GM12878 (cell line): ENCODE measurements at regions not wholly inside any gene's neighbourhood (a gene's known extent, or its start where the extent isn't known, plus 50 kb on each side); places are given as distances from the start of the nearest gene placed in this dataset.

Experiments used
- ATAC-seq: fragments of 200-7000 bp; cut with Tn5 transposase; 3 replicates; pipeline ENCODE4 v1.9.1; 2020; ENCODE audit warnings: mild to moderate bottlenecking, moderate library complexity
- BruUV-seq: library from RNA; stranded (reverse); fragments of 400-500 nt; replicated peaks from 2 replicates; lab custom pipeline; 2021; lab: Mats Ljungman, UMichigan
- CTCF ChIA-PET: fragments of 300-600 bp; sonication (Branson Sonifier 250); formaldehyde crosslinking; extraction: SDS; loops from one replicate; lab custom pipeline; 2021; ENCODE audit warnings: inconsistent platforms; lab: Yijun Ruan, JAX
- POLR2A ChIA-PET: fragments of 350-600 bp; formaldehyde crosslinking; extraction: SDS; loops from one replicate; lab custom pipeline; 2021; ENCODE audit warnings: inconsistent platforms; lab: Charles Lee
- RAD21 ChIA-PET: fragments of 300-600 bp; sonication (Branson Sonifier 250); formaldehyde crosslinking; loops from one replicate; lab custom pipeline; 2023; ENCODE audit warnings: antibody characterized with exemption; ENCODE audit not compliant: unreplicated experiment; lab: Charles Lee
- SMC1A ChIA-PET: fragments of 300-600 bp; sonication (Branson Sonifier 250); formaldehyde crosslinking; loops from one replicate; lab custom pipeline; 2023; ENCODE audit not compliant: unreplicated experiment, uncharacterized antibody; lab: Charles Lee
- DNase-seq: peaks from one replicate; pipeline ENCODE4 v3.0.0-alpha.2; 2011; ENCODE audit warnings: low read depth, low spot score
- FAIRE-seq: peaks from 3 replicates; lab custom pipeline; 2011; peaks lifted over from hg19 to GRCh38; lab: Jason Lieb, UNC
- H2AFZ ChIP-seq: 2 replicates; pipeline ENCODE4 v1.6.0; 2011; ENCODE audit warnings: low read depth, low read length, control low read depth; ENCODE audit not compliant: control insufficient read depth
- H3K27ac ChIP-seq: 2 replicates; pipeline ENCODE4 v1.5.1; 2011; ENCODE audit warnings: control low read depth; ENCODE audit not compliant: control insufficient read depth, insufficient read depth
- H3K27me3 ChIP-seq, 2 experiments: replicated peaks in 1 of 2; 2 replicates each; pipeline versions ENCODE4 v1.6.0 to v1.6.1; 2011; ENCODE audit warnings: low read length in 1 of 2; ENCODE audit not compliant: control insufficient read depth in 2 of 2, insufficient read depth in 2 of 2
- H3K36me3 ChIP-seq, 2 experiments: 2 replicates each; pipeline ENCODE4 v1.5.1; 2011; ENCODE audit warnings: low read length in 1 of 2; ENCODE audit not compliant: control insufficient read depth in 2 of 2, insufficient read depth in 2 of 2
- H3K4me1 ChIP-seq: 2 replicates; pipeline ENCODE4 v1.6.1; 2011; ENCODE audit warnings: mild to moderate bottlenecking, low read length, moderate library complexity, mixed read lengths; ENCODE audit not compliant: control insufficient read depth, insufficient read depth
- H3K4me2 ChIP-seq: 2 replicates; pipeline ENCODE4 v1.6.0; 2011; ENCODE audit warnings: control low read depth; ENCODE audit not compliant: control insufficient read depth, insufficient read depth
- H3K4me3 ChIP-seq: fragments of 200-600 bp; sonication (generic); 2 replicates; pipeline ENCODE4 v1.5.1; 2016
- H3K79me2 ChIP-seq: 2 replicates; pipeline ENCODE4 v1.6.0; 2011; ENCODE audit warnings: low read length; ENCODE audit not compliant: control insufficient read depth, insufficient read depth
- H3K9ac ChIP-seq: 2 replicates; pipeline ENCODE4 v1.8.0; 2011; ENCODE audit warnings: low read length, control low read depth, mixed read lengths; ENCODE audit not compliant: control insufficient read depth, insufficient read depth
- H3K9me3 ChIP-seq: replicated peaks from 3 replicates; pipeline ENCODE4 v1.5.1; 2011; ENCODE audit warnings: mild to moderate bottlenecking, low read length; ENCODE audit not compliant: control insufficient read depth, insufficient read depth
- H4K20me1 ChIP-seq: 2 replicates; pipeline ENCODE4 v1.6.0; 2011; ENCODE audit not compliant: control insufficient read depth, insufficient read depth
- BCL11A ChIP-seq: IDR thresholded peaks from 2 replicates; pipeline ENCODE4 v1.6.1; 2011; ENCODE audit warnings: low read depth, low read length
- CBX5 ChIP-seq: sonication (generic); IDR thresholded peaks from 2 replicates; pipeline ENCODE4 v1.6.1; 2016; ENCODE audit warnings: low read depth, moderate library complexity, mild to moderate bottlenecking, inconsistent platforms
- CREM ChIP-seq: IDR thresholded peaks from 2 replicates; pipeline ENCODE4 v1.6.1; 2014; ENCODE audit warnings: antibody characterized with exemption, low read depth
- LARP7 ChIP-seq: fragments of 450-650 bp; IDR thresholded peaks from 2 replicates; pipeline ENCODE4 v1.6.1; 2017; ENCODE audit warnings: mild to moderate bottlenecking
- MYC ChIP-seq: IDR thresholded peaks from 2 replicates; pipeline ENCODE4 v1.6.1; 2011; ENCODE audit warnings: mild to moderate bottlenecking, low read length, moderate library complexity, inconsistent platforms; ENCODE audit not compliant: insufficient read depth, insufficient replicate concordance, insufficient read length, severe bottlenecking
- NFIC ChIP-seq: IDR thresholded peaks from 2 replicates; pipeline ENCODE4 v1.6.1; 2012; ENCODE audit warnings: low read depth, mild to moderate bottlenecking, inconsistent platforms, low read length, moderate library complexity
- PAX5 ChIP-seq: IDR thresholded peaks from 2 replicates; pipeline ENCODE4 v1.6.1; 2011; ENCODE audit warnings: low read depth, low read length, borderline replicate concordance
- PKNOX1 ChIP-seq: fragments of 450-650 bp; IDR thresholded peaks from 2 replicates; pipeline ENCODE4 v1.6.1; 2016; ENCODE audit warnings: mild to moderate bottlenecking
- POLR2A ChIP-seq: IDR thresholded peaks from 2 replicates; pipeline ENCODE4 v1.6.1; 2011; ENCODE audit warnings: low read depth, mild to moderate bottlenecking, low read length
- POLR2AphosphoS2 ChIP-seq: IDR thresholded peaks from 2 replicates; pipeline ENCODE4 v1.6.1; 2011; ENCODE audit warnings: low read depth, mild to moderate bottlenecking, low read length, improper control_type of control experiment, moderate library complexity
- RELB ChIP-seq: fragments of 450-650 bp; IDR thresholded peaks from 2 replicates; pipeline ENCODE4 v1.6.1; 2017; ENCODE audit warnings: low read depth, mild to moderate bottlenecking, moderate library complexity
- ZBTB33 ChIP-seq: fragments of 450-650 bp; IDR thresholded peaks from 2 replicates; pipeline ENCODE4 v1.6.1; 2017; ENCODE audit warnings: mild to moderate bottlenecking
- ZNF217 ChIP-seq: fragments of 450-650 bp; IDR thresholded peaks from 2 replicates; pipeline ENCODE4 v1.6.1; 2017; ENCODE audit warnings: antibody characterized with exemption, mild to moderate bottlenecking
- ZNF274 ChIP-seq: IDR thresholded peaks from one replicate; pipeline ENCODE4 v1.8.0; 2011; ENCODE audit not compliant: insufficient read length, insufficient read depth
- ZNF384 ChIP-seq: IDR thresholded peaks from 2 replicates; pipeline ENCODE4 v1.6.1; 2012; ENCODE audit warnings: low read depth, mild to moderate bottlenecking, low read length, improper control_type of control experiment, borderline replicate concordance
- WGBS: methylation state at CpG from one replicate; pipeline ENCODE4 v1.1.6; 2016; ENCODE audit warnings: low lambda C conversion rate; ENCODE audit not compliant: insufficient replicate concordance, insufficient coverage; ENCODE audit errors: missing lambda C conversion rate; 5-methylcytosine and 5-hydroxymethylcytosine counted together
- in situ Hi-C: fragments of 300-500 bp; cut with MboI; formaldehyde crosslinking; loops from 9 replicates; pipeline ENCODE4 v1.14.3; 2018; ENCODE audit warnings: mixed read lengths
- intact Hi-C: fragments of 100-400 bp; cut with micrococcal nuclease; formaldehyde crosslinking; loops from one replicate; pipeline ENCODE4 v1.14.2; 2022; ENCODE audit not compliant: unreplicated experiment

GRCh38 chr2:219744600-219744999 lies 117.2 kb downstream of the SLC4A3 start:
- FAIRE-seq (no peak), ATAC-seq (no peak), DNase-seq (no peak)
- CTCF ChIA-PET: interaction anchor here (1.0 to 1.2 kb wide), 2 partner anchors 13 to 55 kb away, joined by 3 read pairs; no protein-coding TSS in a partner anchor
- no peak overlapping the region for H3K4me3 ChIP-seq
- no peaks in the 10 kb centered on the region for H3K4me1 ChIP-seq
- no TSS peak for BruUV-seq
- H3K36me3 ChIP-seq: no peaks in the 10 kb centered on the region
- H2AFZ ChIP-seq: no peak overlapping the region
- H3K27ac ChIP-seq: no peak overlapping the region
- peaks cover 2 to 3% of the 10 kb centered on the region in 2 experiments; a peak in 2 of 4 replicates for H3K27me3 ChIP-seq
- H3K79me2 ChIP-seq: no peaks in the 10 kb centered on the region
- H3K4me2 ChIP-seq: no peak overlapping the region
- H4K20me1 ChIP-seq: no peaks in the 10 kb centered on the region
- intact Hi-C loops (no loop called here), in situ Hi-C loops (no loop called here)
- POLR2A ChIA-PET: interaction anchor here (0.6 kb wide), 1 partner anchor 737 kb away, joined by 4 read pairs; no protein-coding TSS in a partner anchor
- RAD21 ChIA-PET: interaction anchor here (1.5 kb wide), 1 partner anchor 254 kb away, joined by 3 read pairs; no protein-coding TSS in a partner anchor
- H3K9me3 ChIP-seq: no peaks in the 10 kb centered on the region
- H3K9ac ChIP-seq: no peak overlapping the region
- SMC1A ChIA-PET: interaction anchor here (0.6 to 1.2 kb wide), 2 partner anchors 29 to 717 kb away, joined by 3 to 4 read pairs; no protein-coding TSS in a partner anchor
- WGBS: 8% methylated on average over 4 of the region's 4 CpGs
- no peak for TF ChIP-seq NFIC
- no peak for TF ChIP-seq POLR2AphosphoS2
- TF ChIP-seq POLR2A: no peak
- no peak for TF ChIP-seq PKNOX1
- TF ChIP-seq ZNF217: no peak
- no peak for TF ChIP-seq CBX5
- no peak for TF ChIP-seq BCL11A
- TF ChIP-seq, all 136 proteins: peak for 0

GRCh38 chr2:219747637-219748036 lies 120.2 kb downstream of the SLC4A3 start:
- Histone ChIP-seq H3K9me3 (no peaks in the 10 kb centered on the region), H4K20me1 (no peaks in the 10 kb centered on the region), H3K79me2 (no peaks in the 10 kb centered on the region), H3K27me3 (peaks cover 2 to 3% of the 10 kb centered on the region in 2 experiments; a peak in 1 of 4 replicates), H3K27ac (no peak overlapping the region), H3K4me1 (no peaks in the 10 kb centered on the region), H2AFZ (no peak overlapping the region), H3K4me2 (no peak overlapping the region), H3K9ac (no peak overlapping the region), H3K4me3 (no peak overlapping the region), H3K36me3 (no peaks in the 10 kb centered on the region)
- in situ Hi-C loops (no loop called here), intact Hi-C loops (no loop called here)
- ChIA-PET SMC1A (no interaction called here), CTCF (no interaction called here), RAD21 (no interaction called here), POLR2A (no interaction called here)
- DNase-seq (no peak), ATAC-seq (no peak), FAIRE-seq (no peak)
- WGBS: no CpG with 5 or more reads among the region's 1 CpG
- BruUV-seq: no TSS peak
- TF ChIP-seq LARP7: no peak
- no peak for TF ChIP-seq PAX5
- TF ChIP-seq ZNF384: no peak
- TF ChIP-seq CBX5: no peak
- no peak for TF ChIP-seq CREM
- no peak for TF ChIP-seq MYC
- TF ChIP-seq ZBTB33: no peak
- no peak for TF ChIP-seq ZNF274
- no peak for TF ChIP-seq RELB
